ENCODE measurements at regions not wholly inside any gene's neighbourhood (a gene's known extent, or its start where the extent isn't known, plus 50 kb on each side); places are given as distances from the start of the nearest gene placed in this dataset.

- Histone ChIP-seq H3K18ac (ENCODE audit: insufficient read length, low read depth, low read length) (no peak overlapping the region), H4K20me1 (ENCODE audit: control insufficient read depth, insufficient read depth, insufficient read length) (no peaks in the 10 kb centered on the region), H3K79me2 (ENCODE audit: insufficient read depth, low read length) (no peaks in the 10 kb centered on the region), H3K23ac (ENCODE audit: insufficient read length, low read depth, low read length) (no peak overlapping the region), H4K91ac (ENCODE audit: insufficient read length, low read depth, low read length) (no peak overlapping the region), H3K9ac (ENCODE audit: extremely low read depth, insufficient read length, low read length) (no peak overlapping the region), H4K8ac (replicated peaks; ENCODE audit: insufficient read length, low read depth, low read length) (no peak overlapping the region), H3K27me3 (ENCODE audit: insufficient read depth, low read length) (no peaks in the 10 kb centered on the region), H2AK5ac (ENCODE audit: insufficient read length, low read length) (no peak overlapping the region), H2AFZ (ENCODE audit: low read length) (no peak overlapping the region), H3K9me3 (ENCODE audit: control insufficient read depth, low read depth, low read length) (no peaks in the 10 kb centered on the region), H2BK15ac (ENCODE audit: low read depth, low read length) (no peak overlapping the region), H3T11ph (ENCODE audit: low read length) (no peak overlapping the region), H3K4me2 (ENCODE audit: insufficient read depth, insufficient read length, low read length) (no peak overlapping the region), H3K56ac (ENCODE audit: insufficient read length, low read depth, low read length) (no peak overlapping the region), H2BK12ac (ENCODE audit: insufficient read length, low read depth, low read length) (no peak overlapping the region), H3K14ac (ENCODE audit: insufficient read depth, low read length) (no peak overlapping the region), H4K5ac (ENCODE audit: insufficient read length, low read depth, low read length) (no peak overlapping the region), H3K4me1 (ENCODE audit: insufficient read depth, low read length) (no peaks in the 10 kb centered on the region), H3K4ac (ENCODE audit: low read depth, low read length) (no peak overlapping the region), H2BK120ac (ENCODE audit: low read depth, low read length, poor library complexity, severe bottlenecking) (no peak overlapping the region), H3K23me2 (ENCODE audit: insufficient read length, low read depth, low read length, poor library complexity, severe bottlenecking) (no peaks in the 10 kb centered on the region), H2BK5ac (ENCODE audit: insufficient read length, low read length) (no peak overlapping the region), H3K79me1 (ENCODE audit: insufficient read depth, low read depth, low read length, poor library complexity, severe bottlenecking) (no peaks in the 10 kb centered on the region), H2BK20ac (ENCODE audit: low read depth, low read length, poor library complexity, severe bottlenecking) (no peak overlapping the region), H3K27ac (ENCODE audit: insufficient read length, low read depth, low read length) (no peak overlapping the region)
- Mint-ChIP-seq H3K9me3 (peaks cover 3% of the 10 kb centered on the region in 2 experiments; a peak in 2 of 5 replicates), H3K4me1 (peaks cover 4 to 5% of the 10 kb centered on the region in 2 experiments; a peak in 3 of 4 replicates), H3K27me3 (ENCODE audit: low read depth) (peaks cover 20% of the 10 kb centered on the region), H3K36me3 (ENCODE audit: insufficient read depth in 1 of 3, low read depth in 3 of 3) (peaks cover 0 to 4% (median 0%) of the 10 kb centered on the region in 3 experiments; a peak in 3 of 7 replicates), H3K4me3 (no peak overlapping the region), H3K27ac (no peak overlapping the region)
- no CpG with 5 or more reads among the region's 1 CpG for WGBS (ENCODE audit: extremely low coverage, insufficient read length, low lambda C conversion rate)
- no peak for TF ChIP-seq CTCF (conservative IDR thresholded peaks at IDR 0.05)
- DNase-seq = no peak
Measured at GRCh38 chr14:75368333-75368732, 59.5 kb upstream of the JDP2 start.

Measured in H9 (cell line).